NB4 (cell line): ENCODE measurements at regions not wholly inside any gene's neighbourhood (a gene's known extent, or its start where the extent isn't known, plus 50 kb on each side); places are given as distances from the start of the nearest gene placed in this dataset.

Source experiments
- POLR2A ChIP-seq: IDR thresholded peaks from 2 replicates; pipeline ENCODE4 v1.6.1; 2011; ENCODE audit warnings: mild to moderate bottlenecking; ENCODE audit not compliant: insufficient read length; ENCODE audit errors: extremely low read depth
- TF ChIP-seq, protein P1 (sequence below): IDR thresholded peaks from one replicate; pipeline ENCODE4 v1.5.1; 2012; ENCODE audit warnings: low read depth, low read length
- TF ChIP-seq, protein P2 (sequence below): IDR thresholded peaks from 2 replicates; pipeline ENCODE4 v1.6.1; 2011; ENCODE audit warnings: low read depth, low read length

DNA sequence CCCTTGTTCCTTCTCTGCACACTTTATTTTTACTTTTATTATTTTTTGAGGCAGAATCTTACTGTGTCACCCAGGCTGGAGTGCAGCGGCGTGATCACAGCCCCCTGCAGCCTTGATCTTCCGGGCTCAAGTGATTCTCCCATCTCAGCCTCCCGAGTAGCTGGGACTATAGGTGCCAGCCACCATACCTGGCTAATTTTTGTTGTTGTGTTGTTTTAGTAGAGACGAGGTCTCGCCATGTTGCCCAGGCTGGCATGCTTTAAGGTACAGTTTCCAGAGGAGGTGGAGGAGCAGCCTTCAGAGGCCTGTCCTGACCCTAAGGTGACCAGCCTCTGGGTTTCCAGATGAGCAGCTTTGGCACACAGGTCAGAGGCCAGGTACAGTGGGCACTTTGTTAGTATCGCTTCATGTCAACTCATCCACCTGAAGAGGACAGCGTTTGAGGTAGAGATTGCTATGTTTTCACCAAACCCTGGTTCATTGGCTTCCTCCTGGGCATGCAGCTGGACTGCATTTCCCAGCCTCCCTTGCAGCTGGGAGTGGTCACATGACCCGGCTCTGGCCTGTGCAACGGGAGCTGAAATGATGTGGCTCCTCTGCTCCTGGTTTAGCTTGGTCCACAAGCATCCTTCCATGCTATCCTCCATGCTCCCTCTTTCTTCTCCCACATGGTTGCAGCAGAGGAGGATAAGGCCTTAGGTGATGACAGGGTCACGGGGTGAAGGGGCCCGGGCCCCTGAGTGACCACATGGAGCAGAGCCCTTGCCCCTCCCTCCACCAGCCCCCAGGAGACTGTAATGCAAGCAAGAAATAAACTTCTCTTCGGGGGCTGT is 139.3 kb upstream of the IER5L start:
- TF ChIP-seq, protein P1, sequence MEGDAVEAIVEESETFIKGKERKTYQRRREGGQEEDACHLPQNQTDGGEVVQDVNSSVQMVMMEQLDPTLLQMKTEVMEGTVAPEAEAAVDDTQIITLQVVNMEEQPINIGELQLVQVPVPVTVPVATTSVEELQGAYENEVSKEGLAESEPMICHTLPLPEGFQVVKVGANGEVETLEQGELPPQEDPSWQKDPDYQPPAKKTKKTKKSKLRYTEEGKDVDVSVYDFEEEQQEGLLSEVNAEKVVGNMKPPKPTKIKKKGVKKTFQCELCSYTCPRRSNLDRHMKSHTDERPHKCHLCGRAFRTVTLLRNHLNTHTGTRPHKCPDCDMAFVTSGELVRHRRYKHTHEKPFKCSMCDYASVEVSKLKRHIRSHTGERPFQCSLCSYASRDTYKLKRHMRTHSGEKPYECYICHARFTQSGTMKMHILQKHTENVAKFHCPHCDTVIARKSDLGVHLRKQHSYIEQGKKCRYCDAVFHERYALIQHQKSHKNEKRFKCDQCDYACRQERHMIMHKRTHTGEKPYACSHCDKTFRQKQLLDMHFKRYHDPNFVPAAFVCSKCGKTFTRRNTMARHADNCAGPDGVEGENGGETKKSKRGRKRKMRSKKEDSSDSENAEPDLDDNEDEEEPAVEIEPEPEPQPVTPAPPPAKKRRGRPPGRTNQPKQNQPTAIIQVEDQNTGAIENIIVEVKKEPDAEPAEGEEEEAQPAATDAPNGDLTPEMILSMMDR, result no peak
- TF ChIP-seq, protein P2, sequence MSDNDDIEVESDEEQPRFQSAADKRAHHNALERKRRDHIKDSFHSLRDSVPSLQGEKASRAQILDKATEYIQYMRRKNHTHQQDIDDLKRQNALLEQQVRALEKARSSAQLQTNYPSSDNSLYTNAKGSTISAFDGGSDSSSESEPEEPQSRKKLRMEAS, result no peak
- no peak for TF ChIP-seq POLR2A
